ENCODE measurements at regions not wholly inside any gene's neighbourhood (a gene's known extent, or its start where the extent isn't known, plus 50 kb on each side); places are given as distances from the start of the nearest gene placed in this dataset.

DNA sequence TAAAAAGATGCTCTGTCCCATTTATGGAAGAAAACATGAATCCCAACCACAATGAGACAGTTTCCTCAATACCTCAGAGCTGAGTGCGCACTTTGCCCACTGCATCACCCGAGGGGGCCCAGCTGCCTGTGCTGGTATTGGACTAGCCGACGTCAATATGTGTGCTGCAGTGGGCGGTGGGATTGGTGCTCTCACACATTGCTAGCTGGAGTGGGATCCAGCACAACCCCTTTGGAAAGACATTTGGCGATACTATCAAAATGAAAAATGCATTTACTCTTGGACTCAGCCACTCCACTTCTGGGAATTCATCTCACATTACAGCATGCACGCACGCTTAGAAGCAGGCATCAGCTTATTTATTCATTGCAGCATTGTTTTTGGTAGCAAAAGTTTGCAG is 289.2 kb upstream of the FOXF1 start:
- no peak for ATAC-seq
- peaks cover 15% of the 10 kb centered on the region for H3K27me3 ChIP-seq (ENCODE audit: control insufficient read depth, insufficient read depth, low read length)
- ChIA-PET CTCF (no interaction called here), POLR2A (no interaction called here)
- no peak for DNase-seq (ENCODE audit: low read depth, low spot score)
- BruUV-seq (replicated peaks) = no TSS peak
- H3K27ac ChIP-seq (ENCODE audit: low read length) = no peak overlapping the region
- no peaks in the 10 kb centered on the region for H3K9me3 ChIP-seq (ENCODE audit: control insufficient read depth, insufficient read depth, low read depth, low read length)
- intact Hi-C loops (cut with micrococcal nuclease; ENCODE audit: unreplicated experiment) (no loop called here), in situ Hi-C loops (cut with HindIII; ENCODE audit: low pct_unique_long_range_greater_than_20kb, low sequenced_read_pairs) (no loop called here)
- H3K4me1 ChIP-seq (ENCODE audit: control insufficient read depth, insufficient read depth, low read length) = no peaks in the 10 kb centered on the region
- no peaks in the 10 kb centered on the region for H3K36me3 ChIP-seq (ENCODE audit: control insufficient read depth, insufficient read depth, low read length)
- H3K4me3 ChIP-seq (ENCODE audit: low read depth in 2 of 2, low read length in 2 of 2) = no peak overlapping the region
- TF ChIP-seq CTCF (IDR thresholded peaks at IDR 0.05) (no peak), POLR2AphosphoS5 (IDR thresholded peaks at IDR 0.05; ENCODE audit: low read depth, low read length) (no peak), TCF7L2 (IDR thresholded peaks at IDR 0.05; ENCODE audit: low read depth, low read length) (no peak), SIN3A (IDR thresholded peaks at IDR 0.05; ENCODE audit: borderline replicate concordance, insufficient read depth, low read depth, low read length) (no peak)
- TF ChIP-seq, protein P1, sequence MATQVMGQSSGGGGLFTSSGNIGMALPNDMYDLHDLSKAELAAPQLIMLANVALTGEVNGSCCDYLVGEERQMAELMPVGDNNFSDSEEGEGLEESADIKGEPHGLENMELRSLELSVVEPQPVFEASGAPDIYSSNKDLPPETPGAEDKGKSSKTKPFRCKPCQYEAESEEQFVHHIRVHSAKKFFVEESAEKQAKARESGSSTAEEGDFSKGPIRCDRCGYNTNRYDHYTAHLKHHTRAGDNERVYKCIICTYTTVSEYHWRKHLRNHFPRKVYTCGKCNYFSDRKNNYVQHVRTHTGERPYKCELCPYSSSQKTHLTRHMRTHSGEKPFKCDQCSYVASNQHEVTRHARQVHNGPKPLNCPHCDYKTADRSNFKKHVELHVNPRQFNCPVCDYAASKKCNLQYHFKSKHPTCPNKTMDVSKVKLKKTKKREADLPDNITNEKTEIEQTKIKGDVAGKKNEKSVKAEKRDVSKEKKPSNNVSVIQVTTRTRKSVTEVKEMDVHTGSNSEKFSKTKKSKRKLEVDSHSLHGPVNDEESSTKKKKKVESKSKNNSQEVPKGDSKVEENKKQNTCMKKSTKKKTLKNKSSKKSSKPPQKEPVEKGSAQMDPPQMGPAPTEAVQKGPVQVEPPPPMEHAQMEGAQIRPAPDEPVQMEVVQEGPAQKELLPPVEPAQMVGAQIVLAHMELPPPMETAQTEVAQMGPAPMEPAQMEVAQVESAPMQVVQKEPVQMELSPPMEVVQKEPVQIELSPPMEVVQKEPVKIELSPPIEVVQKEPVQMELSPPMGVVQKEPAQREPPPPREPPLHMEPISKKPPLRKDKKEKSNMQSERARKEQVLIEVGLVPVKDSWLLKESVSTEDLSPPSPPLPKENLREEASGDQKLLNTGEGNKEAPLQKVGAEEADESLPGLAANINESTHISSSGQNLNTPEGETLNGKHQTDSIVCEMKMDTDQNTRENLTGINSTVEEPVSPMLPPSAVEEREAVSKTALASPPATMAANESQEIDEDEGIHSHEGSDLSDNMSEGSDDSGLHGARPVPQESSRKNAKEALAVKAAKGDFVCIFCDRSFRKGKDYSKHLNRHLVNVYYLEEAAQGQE (IDR thresholded peaks at IDR 0.05; ENCODE audit: insufficient read depth in 1 of 2, low read depth in 2 of 2, low read length in 1 of 2) = no peak

DNA sequence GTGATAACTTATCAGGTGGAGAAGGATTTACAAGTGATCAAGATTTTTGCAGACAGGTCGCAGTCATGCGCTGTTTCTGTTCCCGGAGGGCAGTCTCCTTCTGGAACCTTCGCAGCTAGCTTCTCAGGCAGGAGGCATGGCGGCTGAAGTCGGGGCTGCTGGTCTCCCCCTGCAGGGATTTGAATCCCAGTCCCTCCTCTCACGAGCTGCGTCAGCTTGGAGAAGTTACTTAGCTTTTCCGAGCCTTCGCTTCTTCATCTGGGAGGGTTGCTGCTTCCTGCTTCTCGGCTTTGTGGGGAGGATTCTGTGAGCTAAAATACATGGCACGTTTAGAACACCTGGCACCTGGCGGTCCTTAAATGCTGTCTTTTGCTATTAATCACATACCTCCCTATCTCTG is 287.8 kb upstream of the FOXF1 start:
- ChIA-PET CTCF (no interaction called here), POLR2A (no interaction called here)
- Histone ChIP-seq H3K9me3 (ENCODE audit: control insufficient read depth, insufficient read depth, low read depth, low read length) (no peaks in the 10 kb centered on the region), H3K4me3 (ENCODE audit: low read depth in 2 of 2, low read length in 2 of 2) (no peak overlapping the region), H3K4me1 (ENCODE audit: control insufficient read depth, insufficient read depth, low read length) (no peaks in the 10 kb centered on the region), H3K27ac (ENCODE audit: low read length) (no peak overlapping the region), H3K36me3 (ENCODE audit: control insufficient read depth, insufficient read depth, low read length) (no peaks in the 10 kb centered on the region), H3K27me3 (ENCODE audit: control insufficient read depth, insufficient read depth, low read length) (peaks cover 15% of the 10 kb centered on the region)
- in situ Hi-C loops (cut with HindIII; ENCODE audit: low pct_unique_long_range_greater_than_20kb, low sequenced_read_pairs) (no loop called here), intact Hi-C loops (cut with micrococcal nuclease; ENCODE audit: unreplicated experiment) (no loop called here)
- TF ChIP-seq CTCF (IDR thresholded peaks at IDR 0.05) (no peak), POLR2AphosphoS5 (IDR thresholded peaks at IDR 0.05; ENCODE audit: low read depth, low read length) (no peak), SIN3A (IDR thresholded peaks at IDR 0.05; ENCODE audit: borderline replicate concordance, insufficient read depth, low read depth, low read length) (no peak), TCF7L2 (IDR thresholded peaks at IDR 0.05; ENCODE audit: low read depth, low read length) (no peak)
- TF ChIP-seq, protein P1 (IDR thresholded peaks at IDR 0.05; ENCODE audit: insufficient read depth in 1 of 2, low read depth in 2 of 2, low read length in 1 of 2) = no peak
- DNase-seq (ENCODE audit: low read depth, low spot score) (no peak), ATAC-seq (no peak)
- BruUV-seq (replicated peaks) = no TSS peak

All from Panc1 (cell line).